ENCODE measurements at regions not wholly inside any gene's neighbourhood (a gene's known extent, or its start where the extent isn't known, plus 50 kb on each side); places are given as distances from the start of the nearest gene placed in this dataset.

DNA sequence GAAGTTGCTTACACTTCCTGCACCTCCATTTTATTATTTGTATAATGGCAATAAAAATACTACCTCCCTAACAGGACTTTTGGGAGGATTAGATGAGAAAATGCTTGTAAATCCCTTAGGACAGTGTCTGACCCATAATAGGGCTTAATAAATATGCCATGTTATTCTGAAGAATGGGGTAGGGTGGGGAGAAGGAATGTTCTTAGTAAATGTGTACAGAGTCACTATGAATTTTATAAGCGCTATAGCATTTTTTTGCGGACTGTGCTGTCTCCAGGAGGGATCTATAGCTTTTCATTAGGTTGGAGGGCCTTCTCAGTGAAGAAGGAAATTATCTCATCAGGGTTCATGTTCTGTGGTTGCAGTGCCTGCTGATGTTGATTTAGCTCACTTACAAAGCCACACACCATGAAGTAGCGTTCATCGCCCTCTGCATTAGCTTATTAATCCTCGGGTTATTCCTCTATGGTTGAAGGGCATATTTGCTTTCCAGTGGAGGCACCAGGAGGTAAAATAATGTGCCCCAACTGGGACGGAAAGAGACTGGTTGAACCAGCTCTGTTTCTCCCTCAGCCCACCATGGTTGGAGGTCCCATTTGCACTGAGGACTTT lies 497.1 kb downstream of the ARHGEF28 start:
- intact Hi-C loops (cut with DNase I), result no loop called here
- DNase-seq, result no peak
- no peak for ATAC-seq (ENCODE audit: poor library complexity)

DNA sequence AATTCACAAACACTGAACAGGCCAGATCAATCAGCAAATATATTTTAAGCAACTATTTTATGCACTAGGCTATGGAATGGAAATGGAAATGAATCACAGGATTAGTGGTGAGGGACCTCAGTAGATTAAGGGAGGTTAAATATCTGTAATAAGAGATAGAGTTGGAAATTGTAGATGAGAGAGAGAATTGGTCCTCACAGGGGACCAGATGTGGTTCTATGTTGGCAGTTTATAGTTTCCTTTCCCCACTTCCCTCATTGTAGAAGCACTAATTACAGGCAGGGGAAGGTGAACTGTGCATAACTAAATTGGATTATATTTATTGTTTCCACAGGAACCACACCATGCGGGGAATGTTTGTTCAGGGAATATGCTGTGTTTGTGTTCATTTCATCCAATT lies 496.2 kb downstream of the ARHGEF28 start:
- DNase-seq (no peak), ATAC-seq (ENCODE audit: poor library complexity) (no peak)
- intact Hi-C loops (cut with DNase I), result no loop called here

DNA sequence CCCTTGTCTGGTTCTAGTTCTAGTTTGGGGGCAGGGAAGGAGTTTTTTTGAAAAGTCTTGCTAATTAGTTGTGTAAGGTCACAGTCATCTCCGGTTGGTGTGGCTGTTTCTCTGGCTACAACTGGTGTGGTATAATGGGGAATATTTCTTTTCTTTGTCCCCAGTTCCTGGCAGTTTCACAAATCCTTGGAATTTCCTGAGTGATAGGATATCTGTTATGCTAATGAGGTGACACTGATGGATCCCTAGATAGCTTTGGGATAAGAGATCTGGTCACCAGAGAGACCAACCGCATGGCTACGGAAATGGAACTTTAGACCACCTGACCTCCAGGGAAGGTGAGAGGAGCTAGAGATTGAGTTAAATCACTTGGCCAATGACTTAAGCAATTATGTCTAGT lies 494.6 kb downstream of the ARHGEF28 start:
- DNase-seq (no peak), ATAC-seq (ENCODE audit: poor library complexity) (no peak)
- intact Hi-C loops (cut with DNase I), result no loop called here

DNA sequence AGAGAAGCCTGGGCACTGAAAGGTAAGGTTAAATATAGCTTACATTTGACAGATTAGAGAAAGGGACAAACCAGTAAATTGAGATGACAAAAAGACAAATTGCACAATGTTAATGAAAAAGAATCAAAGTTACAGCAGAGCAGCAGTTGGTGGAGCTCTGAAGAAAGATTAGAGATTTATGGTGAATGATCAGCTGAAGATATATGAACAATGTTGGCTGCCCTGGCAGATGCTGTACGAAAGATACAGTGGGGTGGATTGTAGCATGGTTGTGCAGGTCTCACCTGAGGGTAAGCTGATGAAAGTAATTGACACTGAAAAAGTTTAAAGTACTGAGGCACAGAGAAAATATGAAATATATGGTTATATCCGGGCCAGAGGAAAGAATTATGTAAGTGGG lies 492.1 kb downstream of the ARHGEF28 start:
- ATAC-seq (ENCODE audit: poor library complexity) (no peak), DNase-seq (no peak)
- intact Hi-C loops (cut with DNase I), result no loop called here

DNA sequence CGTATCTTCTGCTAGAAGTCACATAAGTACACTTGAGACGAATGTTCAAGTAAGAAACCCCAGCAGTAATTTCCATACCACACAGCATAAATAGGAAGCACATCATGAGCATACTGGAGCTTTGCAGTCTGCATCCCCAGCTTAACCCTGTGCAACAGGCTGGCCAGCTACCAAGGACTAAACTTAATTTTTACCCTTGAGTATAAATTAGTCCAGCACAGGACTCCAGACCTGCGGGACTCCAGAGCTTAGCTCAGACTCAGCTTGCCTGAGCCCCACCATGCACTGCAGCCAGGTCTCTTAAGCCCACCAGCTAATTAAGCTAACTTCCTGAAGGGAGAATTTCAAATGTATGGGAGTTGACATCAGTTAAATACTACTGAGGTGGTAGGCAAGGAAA lies 491.0 kb downstream of the ARHGEF28 start:
- DNase-seq (no peak), ATAC-seq (ENCODE audit: poor library complexity) (no peak)
- intact Hi-C loops (cut with DNase I), result no loop called here

DNA sequence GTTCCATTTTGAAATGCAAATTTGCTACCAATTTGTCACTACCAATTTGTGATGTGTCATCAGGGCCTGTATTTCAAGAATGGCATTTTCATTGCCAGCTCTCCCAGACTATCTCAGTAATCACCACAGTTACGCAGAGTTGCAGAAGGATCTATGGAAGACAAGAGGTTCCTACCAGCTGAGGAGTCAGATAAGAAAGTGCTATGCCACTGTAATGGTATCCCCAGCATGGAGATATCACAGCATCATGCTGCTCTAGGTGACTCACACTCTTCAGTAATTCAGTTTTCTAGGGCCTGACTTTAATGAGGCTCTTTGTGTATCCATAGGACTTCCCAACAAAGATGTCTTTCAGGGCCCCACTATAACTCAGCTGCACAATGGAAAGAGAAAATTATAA lies 490.3 kb downstream of the ARHGEF28 start:
- no peak for ATAC-seq (ENCODE audit: poor library complexity)
- intact Hi-C loops (cut with DNase I), result no loop called here
- no peak for DNase-seq

DNA sequence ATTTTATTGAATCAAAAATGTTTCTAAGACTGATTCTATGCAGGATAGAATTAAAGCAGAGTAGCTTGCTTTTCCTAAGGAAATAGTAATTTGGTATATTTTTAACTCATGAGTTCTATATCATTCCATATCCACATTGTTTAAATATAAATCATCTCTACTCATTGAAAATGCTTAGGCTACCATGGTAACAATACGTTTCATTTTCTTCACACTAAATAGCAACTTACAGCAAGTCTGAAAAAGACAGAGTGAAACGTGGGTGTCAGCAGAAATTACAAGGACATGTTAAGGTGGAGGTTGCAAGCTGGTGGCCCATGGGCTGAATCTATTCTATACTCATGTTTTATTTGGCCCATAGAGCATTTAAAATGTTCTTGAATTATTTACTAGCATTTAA lies 487.9 kb downstream of the ARHGEF28 start:
- ATAC-seq (ENCODE audit: poor library complexity) (no peak), DNase-seq (no peak)
- intact Hi-C loops (cut with DNase I), result no loop called here

DNA sequence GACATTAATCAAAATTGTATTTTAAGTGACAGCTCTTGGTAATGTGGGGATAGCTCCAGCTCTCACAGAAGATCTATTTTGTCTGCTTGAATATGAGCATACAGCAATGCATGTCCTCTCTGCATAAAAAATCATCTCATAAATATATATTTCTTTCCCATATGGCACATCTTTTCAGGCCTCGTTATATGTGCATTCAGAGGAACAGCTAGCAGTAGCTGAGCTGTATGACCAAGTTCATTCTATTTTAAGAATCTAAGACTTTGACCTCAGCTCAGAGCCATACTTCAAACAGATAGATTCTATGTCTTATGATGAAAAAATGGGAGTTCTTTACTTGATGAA lies 487.2 kb downstream of the ARHGEF28 start:
- no peak for DNase-seq
- intact Hi-C loops (cut with DNase I), result no loop called here
- no peak for ATAC-seq (ENCODE audit: poor library complexity)

DNA sequence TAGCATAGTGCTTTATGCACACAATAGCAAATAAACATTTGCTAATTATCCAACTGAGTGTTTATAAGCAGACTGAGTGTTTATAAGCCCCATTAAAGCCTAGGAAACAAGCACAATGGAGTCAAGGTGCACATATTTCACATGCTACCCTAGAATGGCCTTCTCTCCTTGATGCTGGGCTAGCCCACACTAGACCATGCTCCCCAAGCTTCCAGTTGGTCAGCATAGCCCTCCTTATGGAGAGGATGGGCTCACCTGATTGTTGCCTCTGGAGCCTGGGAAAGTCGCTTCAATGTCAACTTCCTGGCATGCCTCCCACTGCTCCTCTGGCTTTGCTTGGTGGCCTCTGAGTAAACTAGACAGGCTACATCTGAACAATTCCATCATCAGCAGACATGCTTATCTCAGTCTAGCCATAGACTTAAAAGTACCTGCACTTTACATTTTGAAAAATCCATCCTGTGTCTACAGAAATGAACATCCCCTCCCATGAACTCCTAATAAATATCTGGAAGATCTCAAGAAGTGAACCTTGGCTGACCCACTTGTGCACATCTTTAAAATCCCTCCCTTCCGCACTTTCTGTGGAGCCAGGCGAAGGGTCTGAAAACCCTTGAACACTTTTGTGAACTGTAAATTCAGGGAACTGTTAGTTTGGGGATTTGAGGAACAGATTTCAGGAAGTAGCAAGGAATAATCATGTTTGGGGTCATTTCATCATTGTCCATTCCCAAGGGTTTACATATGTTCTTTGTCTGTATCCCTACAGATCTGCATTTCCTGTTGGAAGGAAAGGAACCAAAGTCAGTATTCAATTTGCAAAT lies 486.6 kb downstream of the ARHGEF28 start:
- no peak for DNase-seq
- intact Hi-C loops (cut with DNase I), result no loop called here
- ATAC-seq (ENCODE audit: poor library complexity), result no peak

DNA sequence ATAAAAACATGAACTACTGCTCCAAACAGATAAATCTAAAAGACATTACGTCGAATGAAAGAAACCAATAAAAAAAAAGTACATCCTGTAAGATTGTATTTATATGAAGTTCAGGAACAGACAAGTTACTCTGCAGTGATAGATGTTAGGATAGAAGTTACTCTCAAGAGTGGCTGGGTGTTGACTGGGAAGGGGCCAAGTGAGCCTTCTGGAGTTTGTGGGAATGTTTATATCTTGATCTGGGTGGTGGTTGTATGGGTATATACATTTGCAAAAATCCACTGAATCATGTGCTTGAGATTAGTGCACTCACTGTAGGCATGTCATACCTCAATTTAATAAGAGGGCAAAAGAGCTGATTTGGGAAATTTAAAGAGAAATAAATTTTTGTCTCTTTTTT lies 485.8 kb downstream of the ARHGEF28 start:
- DNase-seq, result no peak
- intact Hi-C loops (cut with DNase I), result no loop called here
- ATAC-seq (ENCODE audit: poor library complexity), result no peak

DNA sequence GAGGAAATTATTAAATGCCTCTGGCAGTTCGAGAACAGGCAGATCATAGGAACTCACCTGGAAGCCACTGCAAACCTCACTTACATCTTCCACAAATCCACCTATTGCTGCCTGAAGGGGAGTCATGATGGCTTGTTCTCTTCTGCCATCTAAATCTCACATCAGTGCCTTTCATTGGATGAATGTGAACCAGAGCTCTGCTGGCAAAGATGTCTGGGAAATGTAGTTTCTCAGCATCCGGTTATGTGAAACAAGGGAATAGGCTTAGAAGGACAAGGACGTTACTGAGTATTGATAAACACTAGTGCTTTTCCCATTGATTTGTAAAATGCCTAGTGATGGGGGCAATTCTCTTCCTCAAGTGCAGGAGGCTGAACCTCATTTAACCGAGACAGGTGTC lies 483.3 kb downstream of the ARHGEF28 start:
- ATAC-seq (ENCODE audit: poor library complexity), result no peak
- no peak for DNase-seq
- intact Hi-C loops (cut with DNase I), result no loop called here

DNA sequence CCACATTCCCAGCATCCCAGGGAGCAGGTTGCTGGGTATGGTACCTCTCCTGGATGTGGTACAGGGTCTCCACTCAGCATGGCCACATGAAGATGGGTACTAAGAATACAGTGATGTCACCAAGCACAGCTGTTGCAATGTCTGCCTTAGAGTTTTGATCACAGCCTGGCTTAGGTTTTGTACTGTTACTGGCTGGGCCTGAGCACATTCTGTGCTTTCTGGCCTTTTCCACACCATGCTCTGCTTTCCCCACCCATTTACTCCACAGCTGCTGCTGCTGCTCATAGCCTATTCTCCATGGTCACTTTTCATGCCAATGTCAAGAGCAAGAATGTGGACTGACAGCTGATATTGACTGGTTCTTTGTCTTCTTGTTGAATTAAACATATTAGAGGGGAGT lies 481.9 kb downstream of the ARHGEF28 start:
- intact Hi-C loops (cut with DNase I), result no loop called here
- DNase-seq (no peak), ATAC-seq (ENCODE audit: poor library complexity) (peak; percentile 90)

DNA sequence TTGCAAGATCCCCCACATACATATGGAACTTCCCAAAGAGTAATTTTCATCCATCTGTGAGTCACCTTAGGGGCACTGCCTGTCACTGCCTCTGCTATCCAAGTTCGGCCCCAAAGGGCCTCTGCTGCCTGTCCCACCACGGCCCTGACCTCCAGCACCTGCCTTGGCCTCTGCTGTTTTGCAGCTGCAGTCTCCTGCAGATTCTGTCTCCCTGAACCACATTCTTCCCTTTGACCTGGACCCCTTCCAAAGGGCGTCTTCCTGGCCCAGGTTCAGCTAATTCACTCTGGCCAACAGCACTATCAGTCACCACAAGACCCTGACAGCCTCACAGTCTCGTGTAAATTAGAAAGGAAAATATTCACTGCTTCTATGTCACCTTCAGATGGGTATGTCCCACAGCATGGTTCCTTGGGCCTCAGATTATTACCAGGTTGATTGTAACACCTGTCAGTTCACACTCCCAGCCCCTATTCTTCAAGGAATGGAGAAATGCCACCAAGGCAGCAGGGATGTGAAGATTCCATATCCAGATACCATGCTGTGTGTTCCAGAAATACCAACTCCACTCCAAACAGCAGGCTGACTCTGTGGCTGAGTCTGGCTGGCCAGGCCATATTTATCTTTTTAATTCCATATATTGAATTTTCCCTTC lies 479.3 kb downstream of the ARHGEF28 start:
- ATAC-seq (ENCODE audit: poor library complexity) (peak; percentile 16), DNase-seq (peak; percentile 42)
- intact Hi-C loops (cut with DNase I), result no loop called here

DNA sequence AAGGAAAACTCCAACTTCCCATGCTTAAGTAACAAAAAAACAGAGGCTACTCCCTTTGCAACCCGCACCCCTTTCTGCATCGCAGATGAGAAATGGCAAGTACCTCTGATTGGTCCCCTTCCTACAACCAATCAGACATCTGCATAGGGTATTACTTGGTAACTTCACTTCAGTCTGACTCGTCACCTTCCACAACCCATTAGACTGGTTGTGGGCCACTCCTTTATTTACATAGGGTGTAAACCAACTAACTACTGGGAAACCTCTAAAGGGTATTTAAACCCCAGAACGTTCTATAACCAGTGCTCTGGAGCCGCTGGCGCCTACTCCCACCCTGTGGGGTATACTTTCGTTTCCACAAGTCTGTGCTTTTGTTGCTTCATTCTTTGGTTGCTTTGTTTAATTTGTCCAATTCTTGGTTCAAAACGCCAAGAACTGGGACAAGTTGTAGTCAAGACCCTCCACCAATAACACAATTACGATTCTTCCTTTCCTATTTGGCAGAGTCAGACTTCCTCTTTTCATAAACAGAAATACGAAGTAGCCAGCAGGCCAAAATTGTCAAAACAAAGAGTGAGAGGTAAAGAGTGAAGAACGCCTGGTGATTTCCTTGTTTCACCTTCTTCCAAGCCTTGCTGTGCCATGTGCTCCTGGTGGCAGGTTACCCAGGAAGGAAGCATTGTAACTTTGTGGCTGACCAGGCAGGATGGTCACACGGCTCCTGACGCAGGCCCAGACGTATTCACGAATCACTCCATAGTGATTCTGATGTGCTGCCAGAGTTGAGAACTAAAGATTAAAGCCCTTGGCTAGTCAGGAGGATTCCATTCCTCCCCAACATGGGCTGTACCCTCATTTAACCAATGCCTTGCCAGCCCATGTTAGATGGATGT lies 477.4 kb downstream of the ARHGEF28 start:
- no peak for ATAC-seq (ENCODE audit: poor library complexity)
- intact Hi-C loops (cut with DNase I), result no loop called here

DNA sequence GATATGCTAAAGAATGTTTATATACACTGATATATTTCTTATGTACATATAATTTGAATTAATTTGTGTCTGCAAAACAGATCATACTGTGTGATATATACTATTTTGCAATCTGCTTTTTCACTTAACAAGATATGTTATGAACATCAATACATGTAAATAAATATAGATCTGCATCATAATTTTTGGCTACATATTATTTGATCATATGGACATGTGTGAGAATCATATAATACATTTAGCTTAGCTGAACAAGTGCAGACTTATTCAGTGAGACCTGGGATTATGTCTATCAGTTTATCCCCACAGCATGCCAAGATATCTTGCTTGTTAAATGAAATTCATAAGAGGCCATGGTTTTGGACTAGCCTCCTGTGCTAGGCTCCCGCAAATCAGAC lies 474.3 kb downstream of the ARHGEF28 start:
- no peak for ATAC-seq (ENCODE audit: poor library complexity)
- intact Hi-C loops (cut with DNase I), result no loop called here
- DNase-seq, result no peak

More for the DNA sequence above, 477.4 kb downstream of the ARHGEF28 start:
- DNase-seq, result no peak

DNA sequence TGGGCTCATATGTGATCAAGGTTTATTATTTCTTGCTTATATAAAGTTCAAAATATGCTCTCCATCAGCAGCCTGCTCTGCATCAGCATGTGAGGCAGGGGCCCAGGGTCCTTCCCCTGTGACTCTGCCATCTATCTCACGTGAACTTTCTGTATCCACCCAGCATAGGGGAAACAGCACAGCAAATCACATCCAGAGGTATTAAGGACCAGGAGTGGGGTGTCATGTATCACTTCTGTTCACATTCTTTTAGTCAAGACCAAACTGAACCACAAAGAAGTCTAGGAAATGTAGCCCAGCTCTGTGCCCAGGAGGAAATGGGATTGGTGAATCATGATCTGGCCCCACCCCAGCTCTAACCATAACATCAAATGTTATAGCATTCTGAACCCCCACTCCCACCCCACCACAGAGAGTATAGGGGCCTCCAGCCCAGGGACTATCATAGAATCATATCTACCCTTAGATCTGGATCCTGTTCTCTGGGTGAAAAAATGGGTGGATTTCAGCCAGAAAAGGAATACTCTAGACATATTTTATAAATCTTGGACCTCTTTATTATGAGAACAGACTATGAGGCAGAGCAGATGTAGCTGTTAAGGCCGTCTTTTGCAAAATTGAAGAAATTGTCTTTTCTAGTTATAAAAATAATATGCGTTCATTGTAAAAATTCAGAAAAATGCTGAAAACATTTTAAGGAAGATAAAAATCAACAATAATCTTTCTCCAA lies 473.7 kb downstream of the ARHGEF28 start:
- intact Hi-C loops (cut with DNase I), result no loop called here
- DNase-seq, result no peak
- no peak for ATAC-seq (ENCODE audit: poor library complexity)

DNA sequence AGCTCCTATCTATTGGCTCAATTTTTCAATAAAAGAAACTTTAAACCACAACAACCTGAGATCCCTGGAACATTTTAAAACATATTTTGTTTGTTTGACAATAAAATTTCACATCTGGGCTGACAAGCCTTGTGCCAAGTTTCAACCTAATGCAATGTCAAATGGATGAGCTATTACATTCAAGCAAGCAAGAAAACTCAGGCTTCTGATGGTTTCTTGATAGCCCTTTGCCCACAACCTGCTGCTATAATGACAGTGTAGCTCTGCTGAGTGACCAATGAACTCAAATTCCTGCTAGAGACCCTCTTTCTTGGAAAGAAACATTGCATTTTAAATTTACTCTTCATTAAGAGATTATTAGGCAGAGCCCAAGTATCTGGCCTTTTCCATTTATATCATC lies 472.9 kb downstream of the ARHGEF28 start:
- no peak for ATAC-seq (ENCODE audit: poor library complexity)
- no peak for DNase-seq
- intact Hi-C loops (cut with DNase I), result no loop called here

DNA sequence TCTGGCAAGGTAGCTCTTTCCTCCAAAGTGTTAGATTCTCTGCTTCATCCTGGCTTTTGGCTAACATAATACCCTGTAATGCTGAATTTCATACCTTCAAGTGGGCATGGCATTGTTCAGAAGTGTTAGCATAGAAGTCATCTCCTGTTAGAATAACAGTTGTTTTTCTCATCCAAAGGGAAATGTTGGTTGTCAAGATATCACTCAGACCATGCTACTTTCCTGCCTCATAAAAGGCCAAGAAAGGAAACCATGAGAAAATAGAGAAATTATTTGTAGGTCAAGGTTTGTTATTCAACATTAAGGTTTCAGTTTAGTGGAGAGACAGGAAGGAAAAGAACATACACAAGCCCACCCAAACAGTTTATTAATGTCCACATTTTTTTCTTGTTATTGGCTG lies 472.5 kb downstream of the ARHGEF28 start:
- DNase-seq (no peak), ATAC-seq (ENCODE audit: poor library complexity) (no peak)
- intact Hi-C loops (cut with DNase I), result no loop called here

DNA sequence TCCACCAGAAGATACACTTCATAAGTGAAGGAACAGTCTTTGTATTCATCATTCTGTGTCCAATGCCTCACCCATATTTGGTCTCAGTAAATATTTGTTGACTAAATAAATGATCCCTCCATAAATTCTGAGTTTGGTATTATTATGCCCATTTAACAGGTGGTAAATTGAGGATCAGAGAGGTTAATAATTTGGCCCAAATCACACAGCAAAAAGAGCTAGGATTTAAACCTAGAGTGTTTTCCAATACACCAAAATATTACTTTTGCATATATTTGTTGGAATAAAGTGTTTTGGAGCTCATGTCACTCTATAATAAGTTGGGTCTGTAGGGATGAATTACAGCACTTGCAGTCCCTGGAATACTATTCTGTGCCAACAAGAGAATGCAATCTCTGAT lies 470.3 kb downstream of the ARHGEF28 start:
- intact Hi-C loops (cut with DNase I), result no loop called here

More for the DNA sequence above, 470.3 kb downstream of the ARHGEF28 start:
- ATAC-seq (ENCODE audit: poor library complexity) (no peak), DNase-seq (no peak)
